ENCODE measurements at regions not wholly inside any gene's neighbourhood (a gene's known extent, or its start where the extent isn't known, plus 50 kb on each side); places are given as distances from the start of the nearest gene placed in this dataset.

DNA sequence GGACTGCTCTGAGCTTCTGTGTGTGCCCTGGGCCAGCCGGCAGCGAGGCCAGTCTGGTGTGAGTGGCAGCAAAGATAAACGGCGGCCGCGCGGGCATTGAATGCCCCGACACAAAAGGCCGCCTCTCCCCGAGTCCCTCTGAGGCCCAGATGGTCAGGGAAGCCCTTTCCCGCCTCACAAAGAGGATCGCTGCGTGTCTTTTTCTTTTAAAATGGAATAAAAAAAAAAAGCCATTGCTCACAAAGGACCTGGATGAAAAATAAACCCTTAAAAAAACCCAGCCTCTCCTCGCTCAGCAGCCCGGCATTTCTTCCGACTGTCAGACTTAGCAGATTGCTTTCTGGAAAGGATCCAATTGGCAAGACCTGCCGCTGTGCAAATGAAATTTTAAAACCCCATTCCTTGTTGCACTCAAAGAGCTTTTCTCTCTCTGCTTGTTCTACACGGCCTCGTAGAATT lies 578.7 kb downstream of the BCOR start:
- no peaks in the 10 kb centered on the region for H3K36me3 ChIP-seq (ENCODE audit: control insufficient read depth, insufficient read depth, low read length)
- no peak overlapping the region for H3K9ac ChIP-seq (ENCODE audit: low read depth, low read length)
- H3K4me3 ChIP-seq (ENCODE audit: low read depth, low read length) = no peak overlapping the region
- H3K27me3 ChIP-seq (ENCODE audit: control insufficient read depth, insufficient read depth, low read length) = no peaks in the 10 kb centered on the region
- H3K9me3 ChIP-seq (ENCODE audit: control insufficient read depth, insufficient read depth, low read length) = no peaks in the 10 kb centered on the region
- no peaks in the 10 kb centered on the region for H3K4me1 ChIP-seq (ENCODE audit: control insufficient read depth, insufficient read depth, low read length)

DNA sequence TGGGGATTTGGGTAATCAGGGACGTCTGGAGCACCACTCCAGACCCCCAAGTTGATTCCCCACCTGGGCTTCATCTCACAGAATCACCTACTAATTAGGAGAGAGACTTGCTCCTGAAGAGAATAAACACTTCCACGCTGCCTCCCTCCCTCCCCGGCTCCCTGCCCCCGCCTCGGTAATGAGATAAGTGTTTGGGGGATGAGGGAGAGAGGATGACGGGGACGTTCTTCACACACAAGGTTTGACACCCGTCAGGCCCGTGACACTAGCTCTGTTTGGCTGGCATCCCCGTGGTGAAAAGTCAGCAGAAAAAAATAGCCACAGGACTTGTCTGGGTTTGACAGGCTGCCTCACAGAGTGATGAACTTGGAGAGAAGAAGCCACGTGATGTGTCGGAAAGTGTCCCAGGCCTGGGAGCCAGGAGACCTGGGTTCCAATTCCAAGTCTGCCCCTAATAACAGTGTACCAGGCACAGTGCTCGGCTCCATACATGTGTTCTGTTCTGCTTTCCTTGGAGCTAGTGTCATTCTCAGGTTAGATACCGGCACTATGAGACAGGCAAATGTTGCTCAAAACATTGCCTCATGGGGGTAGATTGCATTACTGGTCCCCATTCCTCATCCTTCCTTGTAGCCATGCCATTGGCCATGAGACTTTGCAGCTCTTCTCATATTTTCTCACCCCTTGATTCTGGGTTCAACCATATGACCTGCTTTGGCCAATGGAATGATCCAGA lies 578.0 kb downstream of the BCOR start:
- no peaks in the 10 kb centered on the region for H3K9me3 ChIP-seq (ENCODE audit: control insufficient read depth, insufficient read depth, low read length)
- H3K27me3 ChIP-seq (ENCODE audit: control insufficient read depth, insufficient read depth, low read length) = no peaks in the 10 kb centered on the region
- H3K36me3 ChIP-seq (ENCODE audit: control insufficient read depth, insufficient read depth, low read length) = no peaks in the 10 kb centered on the region
- H3K4me3 ChIP-seq (ENCODE audit: low read depth, low read length) = no peak overlapping the region
- no peak overlapping the region for H3K9ac ChIP-seq (ENCODE audit: low read depth, low read length)
- H3K4me1 ChIP-seq (ENCODE audit: control insufficient read depth, insufficient read depth, low read length) = no peaks in the 10 kb centered on the region

DNA sequence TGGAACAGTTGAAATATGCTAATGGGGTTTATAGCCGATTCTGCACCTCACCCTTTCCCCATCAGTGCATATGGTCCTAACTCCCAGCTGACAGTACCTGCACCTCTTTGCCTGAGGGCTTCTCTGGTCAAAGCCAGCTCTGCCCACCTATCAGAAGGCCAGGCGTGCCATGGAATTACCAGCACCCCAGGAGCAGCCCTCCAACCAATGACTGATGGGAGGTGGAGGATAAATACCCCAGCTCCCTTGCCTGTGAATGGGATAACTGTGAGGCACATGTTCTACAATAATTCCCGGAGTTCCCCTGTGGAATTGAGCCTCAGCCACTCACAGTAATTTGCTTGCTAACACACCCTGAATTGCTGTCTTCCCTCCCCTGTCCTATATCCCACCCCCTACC lies 572.0 kb downstream of the BCOR start:
- H3K4me3 ChIP-seq (ENCODE audit: low read depth, low read length) = no peak overlapping the region
- no peaks in the 10 kb centered on the region for H3K4me1 ChIP-seq (ENCODE audit: control insufficient read depth, insufficient read depth, low read length)
- H3K36me3 ChIP-seq (ENCODE audit: control insufficient read depth, insufficient read depth, low read length) = no peaks in the 10 kb centered on the region
- no peaks in the 10 kb centered on the region for H3K27me3 ChIP-seq (ENCODE audit: control insufficient read depth, insufficient read depth, low read length)
- H3K9me3 ChIP-seq (ENCODE audit: control insufficient read depth, insufficient read depth, low read length) = no peaks in the 10 kb centered on the region
- no peak overlapping the region for H3K9ac ChIP-seq (ENCODE audit: low read depth, low read length)

GRCh38 chrX:39527025-39527424 lies 570.7 kb downstream of the BCOR start:
- Histone ChIP-seq H3K4me1 (ENCODE audit: control insufficient read depth, insufficient read depth, low read length) (no peaks in the 10 kb centered on the region), H3K4me3 (ENCODE audit: low read depth, low read length) (no peak overlapping the region), H3K36me3 (ENCODE audit: control insufficient read depth, insufficient read depth, low read length) (no peaks in the 10 kb centered on the region), H3K27me3 (ENCODE audit: control insufficient read depth, insufficient read depth, low read length) (no peaks in the 10 kb centered on the region), H3K9me3 (ENCODE audit: control insufficient read depth, insufficient read depth, low read length) (no peaks in the 10 kb centered on the region), H3K9ac (ENCODE audit: low read depth, low read length) (no peak overlapping the region)

GRCh38 chrX:39528161-39528916 lies 569.4 kb downstream of the BCOR start:
- Histone ChIP-seq H3K9ac (ENCODE audit: low read depth, low read length) (no peak overlapping the region), H3K4me3 (ENCODE audit: low read depth, low read length) (no peak overlapping the region), H3K27me3 (ENCODE audit: control insufficient read depth, insufficient read depth, low read length) (no peaks in the 10 kb centered on the region), H3K36me3 (ENCODE audit: control insufficient read depth, insufficient read depth, low read length) (no peaks in the 10 kb centered on the region), H3K4me1 (ENCODE audit: control insufficient read depth, insufficient read depth, low read length) (no peaks in the 10 kb centered on the region), H3K9me3 (ENCODE audit: control insufficient read depth, insufficient read depth, low read length) (no peaks in the 10 kb centered on the region)

DNA sequence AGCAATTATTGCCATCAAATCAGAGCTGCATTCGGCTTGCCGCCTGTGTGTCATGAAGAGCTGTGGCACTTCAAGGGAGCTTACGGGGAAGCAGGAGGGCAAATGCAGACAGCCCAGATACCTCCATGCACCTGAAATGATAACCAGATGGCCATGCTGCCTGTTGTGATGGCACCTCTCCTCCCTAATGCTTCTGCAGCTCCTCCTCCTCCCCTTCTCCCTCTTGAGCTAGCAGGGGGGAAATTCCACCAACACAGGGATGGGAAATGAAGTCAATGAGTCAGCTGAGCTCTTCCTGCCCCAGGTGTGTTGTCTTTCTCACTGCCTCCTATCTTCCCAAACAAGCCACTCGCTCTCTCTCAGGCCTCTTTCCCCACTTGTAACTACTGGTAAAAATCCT lies 565.0 kb downstream of the BCOR start:
- no peak overlapping the region for H3K9ac ChIP-seq (ENCODE audit: low read depth, low read length)
- no peaks in the 10 kb centered on the region for H3K4me1 ChIP-seq (ENCODE audit: control insufficient read depth, insufficient read depth, low read length)
- no peaks in the 10 kb centered on the region for H3K36me3 ChIP-seq (ENCODE audit: control insufficient read depth, insufficient read depth, low read length)
- H3K27me3 ChIP-seq (ENCODE audit: control insufficient read depth, insufficient read depth, low read length) = no peaks in the 10 kb centered on the region
- H3K4me3 ChIP-seq (ENCODE audit: low read depth, low read length) = no peak overlapping the region
- no peaks in the 10 kb centered on the region for H3K9me3 ChIP-seq (ENCODE audit: control insufficient read depth, insufficient read depth, low read length)

GRCh38 chrX:39534949-39535348 lies 562.8 kb downstream of the BCOR start:
- Histone ChIP-seq H3K4me1 (ENCODE audit: control insufficient read depth, insufficient read depth, low read length) (no peaks in the 10 kb centered on the region), H3K4me3 (ENCODE audit: low read depth, low read length) (no peak overlapping the region), H3K9me3 (ENCODE audit: control insufficient read depth, insufficient read depth, low read length) (no peaks in the 10 kb centered on the region), H3K9ac (ENCODE audit: low read depth, low read length) (no peak overlapping the region), H3K36me3 (ENCODE audit: control insufficient read depth, insufficient read depth, low read length) (no peaks in the 10 kb centered on the region), H3K27me3 (ENCODE audit: control insufficient read depth, insufficient read depth, low read length) (no peaks in the 10 kb centered on the region)

DNA sequence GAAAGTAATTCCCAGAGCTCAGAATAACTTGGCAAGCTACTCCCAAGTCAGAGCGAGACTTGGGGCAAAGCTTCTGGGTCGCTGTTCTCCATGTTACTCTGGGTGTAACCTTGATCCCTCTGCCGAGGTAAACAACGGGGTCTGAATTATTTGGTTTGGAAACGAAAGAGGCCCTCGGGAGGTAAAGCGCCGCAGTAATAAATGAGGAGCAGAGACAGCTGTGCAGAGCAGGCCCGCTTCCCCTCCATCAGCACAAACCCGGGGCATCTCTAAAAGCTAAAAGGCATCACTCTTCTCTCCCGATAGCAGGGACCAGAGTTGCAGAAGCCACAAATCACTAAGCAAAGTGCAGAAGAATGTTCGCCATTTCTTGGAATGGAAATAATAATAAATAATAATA lies 561.5 kb downstream of the BCOR start:
- Histone ChIP-seq H3K4me1 (ENCODE audit: control insufficient read depth, insufficient read depth, low read length) (no peaks in the 10 kb centered on the region), H3K36me3 (ENCODE audit: control insufficient read depth, insufficient read depth, low read length) (no peaks in the 10 kb centered on the region), H3K27me3 (ENCODE audit: control insufficient read depth, insufficient read depth, low read length) (no peaks in the 10 kb centered on the region), H3K9me3 (ENCODE audit: control insufficient read depth, insufficient read depth, low read length) (no peaks in the 10 kb centered on the region), H3K4me3 (ENCODE audit: low read depth, low read length) (no peak overlapping the region), H3K9ac (ENCODE audit: low read depth, low read length) (no peak overlapping the region)

DNA sequence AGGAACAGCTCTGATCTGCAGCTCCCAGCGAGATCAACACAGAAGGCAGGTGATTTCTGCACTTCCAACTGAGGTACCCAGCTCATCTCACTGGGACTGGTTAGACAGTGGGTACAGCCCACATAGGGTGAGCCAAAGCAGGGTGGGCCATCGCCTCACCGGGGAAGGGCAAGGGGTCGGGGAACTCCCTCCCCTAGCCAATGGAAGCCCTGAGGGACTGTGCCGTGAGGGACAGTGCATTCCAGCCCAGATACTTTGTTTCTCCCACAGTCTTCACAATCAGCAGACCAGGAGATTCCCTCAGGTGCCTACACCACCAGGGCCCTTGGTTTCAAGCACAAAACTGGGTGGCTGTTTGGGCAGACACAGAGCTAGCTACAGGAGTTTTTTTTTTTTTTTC lies 555.9 kb downstream of the BCOR start:
- Histone ChIP-seq H3K9me3 (ENCODE audit: control insufficient read depth, insufficient read depth, low read length) (no peaks in the 10 kb centered on the region), H3K27me3 (ENCODE audit: control insufficient read depth, insufficient read depth, low read length) (no peaks in the 10 kb centered on the region), H3K36me3 (ENCODE audit: control insufficient read depth, insufficient read depth, low read length) (no peaks in the 10 kb centered on the region), H3K4me3 (ENCODE audit: low read depth, low read length) (no peak overlapping the region), H3K4me1 (ENCODE audit: control insufficient read depth, insufficient read depth, low read length) (no peaks in the 10 kb centered on the region), H3K9ac (ENCODE audit: low read depth, low read length) (no peak overlapping the region)

GRCh38 chrX:39542316-39542715 lies 555.4 kb downstream of the BCOR start:
- Histone ChIP-seq H3K4me3 (ENCODE audit: low read depth, low read length) (no peak overlapping the region), H3K4me1 (ENCODE audit: control insufficient read depth, insufficient read depth, low read length) (no peaks in the 10 kb centered on the region), H3K36me3 (ENCODE audit: control insufficient read depth, insufficient read depth, low read length) (no peaks in the 10 kb centered on the region), H3K27me3 (ENCODE audit: control insufficient read depth, insufficient read depth, low read length) (no peaks in the 10 kb centered on the region), H3K9me3 (ENCODE audit: control insufficient read depth, insufficient read depth, low read length) (no peaks in the 10 kb centered on the region), H3K9ac (ENCODE audit: low read depth, low read length) (no peak overlapping the region)

DNA sequence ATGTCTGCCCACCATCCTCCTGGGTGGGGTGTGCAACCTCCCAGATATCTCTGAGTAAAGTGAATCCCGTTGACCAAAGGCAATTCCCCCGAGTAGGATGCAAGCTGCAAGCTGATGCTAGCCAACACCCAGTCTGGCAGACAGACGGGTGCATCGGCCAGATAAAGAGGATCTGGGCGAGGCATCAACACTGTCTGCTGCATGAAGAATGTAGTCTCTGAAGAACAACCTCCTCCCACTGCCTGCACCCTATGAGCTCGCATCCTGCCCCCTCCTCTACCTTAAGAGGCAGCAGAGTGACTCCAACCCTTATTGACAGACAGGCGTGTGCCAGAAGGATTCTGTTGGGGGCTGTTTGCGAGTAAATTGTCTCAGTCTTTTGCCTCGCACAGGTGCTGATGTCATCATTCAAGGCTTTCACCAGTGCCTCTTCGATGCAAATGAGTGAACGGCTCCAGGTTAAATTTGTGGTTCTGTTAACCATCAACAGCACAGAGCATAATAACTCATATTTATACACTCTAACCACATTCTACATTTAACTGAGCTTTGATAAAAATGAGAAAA lies 546.9 kb downstream of the BCOR start:
- Histone ChIP-seq H3K9me3 (ENCODE audit: control insufficient read depth, insufficient read depth, low read length) (no peaks in the 10 kb centered on the region), H3K4me3 (ENCODE audit: low read depth, low read length) (no peak overlapping the region), H3K27me3 (ENCODE audit: control insufficient read depth, insufficient read depth, low read length) (no peaks in the 10 kb centered on the region), H3K9ac (ENCODE audit: low read depth, low read length) (no peak overlapping the region), H3K4me1 (ENCODE audit: control insufficient read depth, insufficient read depth, low read length) (no peaks in the 10 kb centered on the region), H3K36me3 (ENCODE audit: control insufficient read depth, insufficient read depth, low read length) (no peaks in the 10 kb centered on the region)

DNA sequence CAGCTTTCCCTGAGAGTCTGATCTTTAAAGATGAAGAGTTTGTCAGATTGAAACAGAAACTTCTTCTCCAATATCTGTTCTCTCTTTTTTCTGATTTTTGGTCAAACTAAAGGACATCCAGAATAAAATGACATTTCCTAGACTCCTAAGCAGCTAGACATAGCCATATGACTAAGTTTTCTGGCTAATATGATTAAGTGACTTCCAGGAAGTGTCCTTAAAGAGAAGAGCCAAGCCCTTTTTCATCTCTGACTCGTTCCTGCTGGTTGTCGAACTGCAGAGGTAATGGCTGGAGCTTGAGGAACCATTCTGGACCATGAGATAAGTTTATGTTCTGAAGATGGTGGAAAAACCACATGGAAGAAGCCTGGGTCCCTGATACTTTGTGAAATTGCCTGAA lies 546.0 kb downstream of the BCOR start:
- no peaks in the 10 kb centered on the region for H3K36me3 ChIP-seq (ENCODE audit: control insufficient read depth, insufficient read depth, low read length)
- no peaks in the 10 kb centered on the region for H3K4me1 ChIP-seq (ENCODE audit: control insufficient read depth, insufficient read depth, low read length)
- no peak overlapping the region for H3K9ac ChIP-seq (ENCODE audit: low read depth, low read length)
- no peaks in the 10 kb centered on the region for H3K27me3 ChIP-seq (ENCODE audit: control insufficient read depth, insufficient read depth, low read length)
- H3K4me3 ChIP-seq (ENCODE audit: low read depth, low read length) = no peak overlapping the region
- H3K9me3 ChIP-seq (ENCODE audit: control insufficient read depth, insufficient read depth, low read length) = no peaks in the 10 kb centered on the region
